CD4-positive, alpha-beta T cell treated with Interleukin-6 for 4 hours (primary cell): ENCODE measurements at regions not wholly inside any gene's neighbourhood (a gene's known extent, or its start where the extent isn't known, plus 50 kb on each side); places are given as distances from the start of the nearest gene placed in this dataset.

ENCODE experiments used
- DNase-seq: peaks from one replicate; pipeline ENCODE4 v3.0.0-alpha.2; 2020; ENCODE audit warnings: mixed read lengths

DNA sequence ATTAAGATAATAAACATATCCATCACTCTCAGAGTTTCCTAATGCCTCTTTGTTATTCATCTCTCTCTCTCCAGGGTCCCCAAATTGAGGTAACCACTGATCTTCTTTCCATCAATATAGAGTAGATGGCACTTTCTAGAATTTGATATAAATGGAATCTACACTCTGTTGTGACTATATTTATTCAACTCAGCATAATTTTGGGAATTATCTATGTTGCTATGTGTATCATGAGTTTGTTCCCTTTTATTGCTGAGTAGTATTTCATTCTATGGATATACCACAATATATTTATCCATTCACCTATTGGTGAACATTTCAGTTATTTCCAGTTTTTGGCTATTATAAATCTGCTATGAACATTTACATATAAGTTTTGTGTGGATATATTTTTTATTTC is 230.7 kb downstream of the HLX start:
- DNase-seq, result no peak

- DNase-seq, result no peak
Measured at GRCh38 chr1:221117133-221117532, 237.9 kb downstream of the HLX start.

- DNase-seq, result no peak
Measured at GRCh38 chr1:221117548-221117951, 238.3 kb downstream of the HLX start.

DNA sequence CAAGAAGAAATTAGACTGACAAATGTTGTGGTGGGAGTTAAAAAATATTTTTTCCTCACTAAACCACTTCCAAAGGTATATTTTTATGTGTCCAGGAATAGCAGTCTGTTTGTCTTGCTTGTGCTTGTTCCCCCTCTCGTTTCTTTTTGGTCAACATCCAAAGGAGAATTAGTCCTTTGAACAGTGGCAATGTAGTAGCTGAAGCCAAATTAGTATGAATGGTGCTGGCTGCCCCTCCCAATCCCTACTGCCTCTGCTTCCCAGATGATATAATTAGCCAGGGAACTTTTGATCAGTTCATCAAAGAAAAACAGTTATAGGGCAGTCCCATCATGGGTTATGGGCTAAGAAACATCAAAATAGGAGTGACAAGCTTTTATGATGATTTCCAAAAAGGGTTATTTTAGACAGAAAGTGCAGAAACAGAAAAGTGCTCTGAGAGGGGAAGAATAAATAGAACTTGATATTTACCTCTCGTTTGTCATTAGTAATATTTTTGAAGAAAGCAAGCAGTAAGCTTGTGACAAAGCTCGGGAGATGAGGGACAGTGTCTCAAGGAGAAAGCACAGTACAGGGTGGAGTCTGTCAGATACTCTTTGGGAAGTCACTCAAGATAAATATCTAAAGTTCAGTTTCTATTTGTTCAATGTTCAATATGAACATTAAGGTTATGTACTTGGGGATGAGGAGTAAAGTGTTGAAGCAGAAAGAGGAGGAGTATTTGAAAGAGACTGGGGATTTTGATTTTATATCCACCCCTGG is 239.1 kb downstream of the HLX start:
- no peak for DNase-seq

GRCh38 chr1:221118938-221119320 is 239.7 kb downstream of the HLX start:
- no peak for DNase-seq

DNA sequence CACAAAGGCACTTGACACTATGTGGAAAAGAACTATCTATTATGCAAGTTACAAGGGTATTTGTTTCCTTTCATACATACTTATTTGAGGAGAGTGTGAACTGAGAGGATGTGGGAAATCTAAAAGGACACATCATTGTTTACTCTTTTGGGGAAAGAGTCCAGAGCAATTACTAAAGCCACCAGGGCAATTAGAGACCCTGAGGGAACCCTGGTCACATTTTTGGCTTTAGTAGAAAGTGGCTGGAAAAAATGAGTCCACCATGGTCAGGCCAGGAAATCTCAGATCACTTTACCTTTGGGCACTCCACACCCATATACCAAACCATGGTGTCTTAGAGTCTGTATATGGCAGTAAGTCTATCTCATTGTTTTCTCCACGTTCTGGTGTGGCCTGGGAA is 243.3 kb downstream of the HLX start:
- no peak for DNase-seq

- no peak for DNase-seq
Measured at GRCh38 chr1:221125976-221126375, 246.7 kb downstream of the HLX start.

GRCh38 chr1:221137666-221138065 is 258.4 kb downstream of the HLX start:
- DNase-seq, result no peak

DNA sequence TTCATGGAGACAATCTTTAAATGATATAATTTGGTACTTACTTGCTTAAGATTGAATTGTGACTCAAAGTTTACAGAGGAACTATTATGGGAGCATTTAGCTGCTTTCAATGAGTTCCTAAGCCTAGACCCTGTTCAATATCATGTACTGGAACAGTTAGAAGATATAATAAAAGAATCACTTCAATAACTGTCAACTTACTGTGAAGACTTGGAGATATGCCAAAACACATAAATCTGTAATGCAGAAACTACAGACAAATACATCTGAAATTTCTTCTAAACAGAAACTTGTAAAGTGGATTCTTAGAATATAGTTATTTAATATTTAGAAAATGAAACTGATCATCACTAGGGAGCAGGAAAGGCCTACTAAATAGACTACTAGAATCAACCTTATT is 259.3 kb downstream of the HLX start:
- no peak for DNase-seq

DNA sequence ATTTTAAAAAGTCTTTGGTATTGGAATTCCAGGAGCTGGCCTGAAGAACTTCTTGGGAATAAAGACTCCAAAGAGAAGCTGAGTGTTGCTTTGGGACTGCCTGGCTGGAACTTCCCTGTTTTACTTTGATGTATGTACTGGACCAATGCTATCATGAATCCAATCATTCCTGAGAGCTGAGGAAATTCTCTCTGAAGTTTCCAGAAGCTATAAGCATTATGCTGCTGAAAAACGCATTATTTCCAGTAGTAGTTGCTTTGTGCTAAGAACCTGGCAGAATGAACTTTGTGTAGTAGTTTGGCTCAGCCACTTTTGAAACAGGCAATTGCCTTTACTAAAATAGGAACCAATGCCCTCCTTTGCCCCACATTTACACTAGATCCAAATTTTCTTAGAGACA is 260.7 kb downstream of the HLX start:
- no peak for DNase-seq

DNA sequence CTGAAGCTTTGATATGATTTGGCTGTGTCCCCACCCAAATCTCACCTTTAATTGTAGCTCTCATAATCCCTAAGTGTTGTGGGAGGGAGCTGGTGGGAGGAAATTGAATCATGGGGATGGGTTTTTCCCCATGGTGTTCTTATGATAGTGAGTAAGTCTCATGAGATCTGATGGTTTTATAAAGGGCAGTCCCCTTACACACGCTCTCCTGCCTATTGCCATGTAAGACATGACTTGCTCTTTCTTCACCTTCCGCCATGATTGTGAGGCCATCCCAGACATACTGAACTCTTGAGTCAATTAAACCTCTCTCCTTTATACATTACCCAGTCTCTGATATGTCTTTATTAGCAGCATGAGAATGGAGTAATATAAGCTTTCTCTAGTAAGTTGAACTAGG is 261.9 kb downstream of the HLX start:
- DNase-seq, result no peak

DNA sequence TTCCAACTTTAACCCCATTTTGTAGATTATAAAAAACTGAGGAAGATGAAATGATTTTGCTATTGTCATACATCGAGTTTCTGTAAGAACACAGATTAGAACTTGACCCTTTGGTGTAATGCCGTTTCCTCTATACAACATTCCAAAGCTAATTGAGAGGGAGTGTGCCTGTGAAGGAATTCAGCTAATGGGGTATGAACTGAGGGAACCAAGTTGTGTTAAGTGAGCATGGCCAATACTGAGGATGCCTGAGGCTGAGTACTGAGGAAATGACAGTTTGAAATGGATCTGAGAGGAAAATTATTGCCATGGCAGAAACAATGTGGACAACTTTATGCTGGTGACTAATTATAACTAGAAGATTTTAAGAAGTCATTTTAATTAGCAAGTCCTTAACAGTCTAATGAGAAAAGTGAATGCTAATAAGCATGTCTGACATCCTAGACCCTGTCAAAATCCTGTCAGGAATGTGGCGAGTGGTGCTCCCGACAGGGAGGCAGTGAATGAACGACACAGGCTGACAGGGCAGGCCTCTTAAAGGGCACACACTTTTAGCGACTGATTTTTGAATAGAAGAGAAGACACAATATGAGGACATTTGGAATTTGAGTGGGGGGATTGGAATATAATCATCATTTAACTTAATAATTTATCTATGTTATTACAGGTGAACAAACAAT is 262.5 kb downstream of the HLX start:
- no peak for DNase-seq

GRCh38 chr1:221148660-221149059 is 269.4 kb downstream of the HLX start:
- no peak for DNase-seq

DNA sequence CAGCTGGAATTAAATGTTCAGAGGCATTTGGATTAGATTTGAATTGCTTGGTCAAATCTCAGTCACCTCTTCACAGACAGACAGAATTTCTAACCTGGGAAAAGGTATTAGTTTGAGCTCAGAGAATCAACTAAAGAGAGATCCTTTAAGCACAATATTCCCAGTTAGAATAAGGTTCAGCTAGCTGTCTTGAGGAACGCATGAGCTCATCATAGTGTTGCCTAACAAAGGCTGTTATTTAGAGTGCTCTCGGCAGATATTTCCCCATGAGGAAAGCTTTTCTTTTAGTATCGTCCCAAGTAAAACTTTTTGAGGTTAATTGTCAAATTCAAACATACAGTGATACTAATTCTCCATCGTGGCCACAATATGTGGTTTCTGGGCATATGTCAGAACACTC is 269.9 kb downstream of the HLX start:
- DNase-seq, result no peak

- DNase-seq, result no peak
Measured at GRCh38 chr1:221149555-221150075, 270.4 kb downstream of the HLX start.

GRCh38 chr1:221150996-221151395 is 271.8 kb downstream of the HLX start:
- DNase-seq, result no peak

DNA sequence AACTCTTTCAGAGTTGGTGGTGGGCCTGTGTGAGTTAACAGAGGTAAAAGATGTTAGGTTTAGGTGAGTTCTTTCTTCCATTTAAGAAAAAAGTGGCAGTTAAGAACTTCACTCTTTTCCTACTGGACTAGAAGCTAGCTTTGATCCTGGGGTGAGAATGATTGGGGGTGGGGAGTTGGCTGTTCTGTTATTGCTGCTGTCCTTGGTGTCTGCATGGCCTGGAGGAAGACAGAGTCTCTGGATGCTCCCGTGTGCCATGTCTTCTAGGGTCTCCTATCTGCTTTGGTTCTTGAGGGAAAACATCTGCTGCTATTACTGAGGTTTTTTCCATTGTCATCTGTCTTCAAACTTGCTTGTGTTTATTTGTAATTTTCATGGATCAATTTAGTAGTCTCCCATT is 275.7 kb downstream of the HLX start:
- no peak for DNase-seq

DNA sequence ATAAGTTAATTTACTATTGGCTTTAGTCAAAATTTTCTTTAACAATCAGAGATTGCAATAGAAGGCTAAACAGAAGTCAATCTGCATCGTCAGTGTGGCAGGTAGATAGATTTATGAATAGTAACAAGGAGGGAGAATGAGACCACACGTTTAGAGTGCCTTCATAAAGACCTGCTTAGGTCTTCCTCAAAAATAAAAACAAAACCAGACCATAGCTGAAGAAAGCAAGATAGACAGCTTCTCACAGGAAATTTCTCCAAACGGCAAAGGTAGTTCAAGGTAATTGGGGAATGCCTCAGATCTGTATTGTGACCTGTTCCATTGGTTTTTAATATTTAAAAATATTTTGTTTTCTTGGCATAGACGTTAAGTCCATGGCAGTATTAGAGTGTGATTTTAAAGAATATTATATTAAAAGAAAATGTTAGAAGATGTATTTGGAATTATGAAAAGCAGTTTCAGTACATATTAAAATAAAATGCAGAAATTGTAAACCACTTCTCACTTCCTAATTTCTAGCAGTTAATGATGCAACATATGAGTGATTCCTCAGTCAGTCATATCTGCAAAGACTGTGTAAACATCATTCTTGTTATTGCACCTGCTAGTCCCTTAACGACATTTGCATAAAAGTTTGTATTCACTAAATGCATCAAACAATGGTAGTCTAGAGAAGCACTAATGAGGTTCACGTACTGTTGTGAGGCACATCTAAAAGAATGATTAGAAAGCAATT is 278.0 kb downstream of the HLX start:
- no peak for DNase-seq

GRCh38 chr1:221159608-221160007 is 280.4 kb downstream of the HLX start:
- no peak for DNase-seq

DNA sequence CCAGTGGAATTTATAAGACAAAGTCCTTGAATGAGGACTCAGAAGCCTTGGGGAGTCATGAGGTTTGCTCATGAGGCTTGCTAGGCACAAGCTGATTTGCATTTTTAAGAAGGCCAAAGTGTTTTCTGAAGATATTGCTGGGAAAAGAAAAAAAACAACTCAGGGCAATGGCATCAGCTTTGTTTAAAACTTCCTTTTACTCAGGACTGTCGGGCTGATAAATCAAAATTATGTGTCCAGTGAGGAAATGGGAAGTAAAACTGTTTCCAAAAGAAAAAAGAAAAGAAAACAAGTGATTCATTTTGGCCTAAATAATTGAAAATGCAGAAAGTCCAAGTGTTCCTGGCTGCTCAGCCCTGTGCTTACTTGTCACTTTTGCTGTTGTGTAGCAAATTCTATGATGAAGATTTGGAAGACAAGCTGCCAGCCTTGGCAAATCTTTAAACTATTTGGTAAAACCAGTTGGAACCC is 282.4 kb downstream of the HLX start:
- no peak for DNase-seq

DNA sequence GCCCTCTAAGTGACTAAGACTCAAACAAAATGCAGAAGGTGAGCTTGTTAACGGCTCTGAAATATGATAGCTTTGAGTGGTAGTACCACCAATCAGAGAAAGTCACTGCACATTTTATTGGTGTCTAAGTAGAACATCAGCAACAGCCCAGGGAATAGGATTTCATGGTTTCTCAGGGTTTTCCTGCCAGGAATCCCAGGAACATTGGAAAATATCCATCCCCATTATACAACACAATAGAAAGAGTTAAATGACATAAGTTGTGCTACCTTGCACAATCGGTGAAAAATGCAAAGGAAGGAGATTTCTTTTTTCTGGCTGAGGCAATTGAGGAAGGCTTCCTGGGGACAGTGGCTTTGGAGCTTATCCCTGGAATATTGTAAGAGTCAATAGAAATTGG is 283.1 kb downstream of the HLX start:
- no peak for DNase-seq

DNA sequence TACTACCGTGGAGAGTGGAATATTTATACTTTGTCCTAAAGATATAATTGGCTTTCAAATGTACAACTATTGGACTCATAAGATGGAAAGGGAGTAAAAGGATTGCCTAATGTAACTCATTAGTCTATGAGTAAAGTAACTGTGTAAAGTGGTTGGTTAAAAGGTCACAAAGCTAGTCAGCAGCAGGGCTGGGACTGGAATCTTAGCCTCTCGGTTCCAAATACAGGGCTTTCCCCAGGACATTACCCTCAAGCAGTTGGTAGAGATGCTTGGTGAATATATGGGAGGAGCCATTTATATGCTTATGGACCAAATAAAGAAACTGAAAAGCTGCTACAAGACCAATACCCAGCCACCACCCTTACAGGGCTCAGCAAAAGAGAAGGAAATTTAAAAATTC is 283.7 kb downstream of the HLX start:
- DNase-seq, result no peak

GRCh38 chr1:221164029-221164428 is 284.8 kb downstream of the HLX start:
- DNase-seq, result no peak
